Trophoblast cell (in vitro differentiated cells and primary cell): ENCODE measurements at regions not wholly inside any gene's neighbourhood (a gene's known extent, or its start where the extent isn't known, plus 50 kb on each side); places are given as distances from the start of the nearest gene placed in this dataset.

Source experiments
- DNase-seq, 2 donors: peaks; one replicate each; pipeline ENCODE4 v3.0.0-alpha.2; 2016
- H2AFZ ChIP-seq: 2 replicates; pipeline ENCODE4 v1.6.1; 2013; ENCODE audit warnings: low read length, moderate library complexity, mild to moderate bottlenecking; ENCODE audit not compliant: insufficient read depth, poor library complexity
- H2AK5ac ChIP-seq: 2 replicates; pipeline ENCODE4 v1.6.1; 2013; ENCODE audit warnings: mild to moderate bottlenecking, low read length
- H2BK120ac ChIP-seq: 2 replicates; pipeline ENCODE4 v1.6.1; 2013; ENCODE audit warnings: low read length, mild to moderate bottlenecking, moderate library complexity; ENCODE audit not compliant: insufficient read depth, poor library complexity
- H2BK12ac ChIP-seq: 2 replicates; pipeline ENCODE4 v1.6.1; 2013; ENCODE audit warnings: mild to moderate bottlenecking, low read length, moderate library complexity
- H2BK5ac ChIP-seq: 2 replicates; pipeline ENCODE4 v1.6.1; 2013; ENCODE audit warnings: low read length, low read depth, moderate library complexity, mild to moderate bottlenecking; ENCODE audit not compliant: poor library complexity
- H3K14ac ChIP-seq: 2 replicates; pipeline ENCODE4 v1.6.1; 2013; ENCODE audit warnings: mild to moderate bottlenecking, low read length
- H3K18ac ChIP-seq: 2 replicates; pipeline ENCODE4 v1.6.1; 2013; ENCODE audit warnings: mild to moderate bottlenecking, low read length
- H3K23ac ChIP-seq: 2 replicates; pipeline ENCODE4 v1.6.1; 2013; ENCODE audit warnings: low read length
- H3K27ac ChIP-seq: 2 replicates; pipeline ENCODE4 v1.5.1; 2013; ENCODE audit warnings: low read depth, mild to moderate bottlenecking, inconsistent platforms, low read length, moderate library complexity
- H3K27me3 ChIP-seq: 2 replicates; pipeline ENCODE4 v1.6.1; 2013; ENCODE audit warnings: inconsistent platforms, mild to moderate bottlenecking, low read length, moderate library complexity; ENCODE audit not compliant: insufficient read depth
- H3K36me3 ChIP-seq, 2 experiments: 1 replicate in 1 of 2; 2 replicates in 1 of 2; pipeline ENCODE4 v1.6.1; 2013; ENCODE audit warnings: low read length in 2 of 2, mild to moderate bottlenecking in 2 of 2, moderate library complexity in 1 of 2; ENCODE audit not compliant: insufficient read depth in 2 of 2, control insufficient read depth in 1 of 2
- H3K4ac ChIP-seq: 2 replicates; pipeline ENCODE4 v1.6.1; 2013; ENCODE audit warnings: low read depth, mild to moderate bottlenecking, low read length, moderate library complexity
- H3K4me1 ChIP-seq, 2 experiments: 1 replicate in 1 of 2; 2 replicates in 1 of 2; pipeline ENCODE4 v1.6.1; 2013; ENCODE audit warnings: low read length in 2 of 2, mild to moderate bottlenecking in 2 of 2, moderate library complexity in 1 of 2; ENCODE audit not compliant: insufficient read depth in 2 of 2, control insufficient read depth in 1 of 2
- H3K4me2 ChIP-seq: 2 replicates; pipeline ENCODE4 v1.6.1; 2013; ENCODE audit warnings: inconsistent platforms, mild to moderate bottlenecking, low read length, moderate library complexity
- H3K4me3 ChIP-seq: 2 replicates; pipeline ENCODE4 v1.5.1; 2013; ENCODE audit warnings: mild to moderate bottlenecking, low read depth, low read length, inconsistent platforms
- H3K79me1 ChIP-seq: one replicate; pipeline ENCODE4 v1.6.1; 2013; ENCODE audit warnings: low read length
- H3K79me2 ChIP-seq: 2 replicates; pipeline ENCODE4 v1.6.1; 2013; ENCODE audit warnings: low read length, mild to moderate bottlenecking; ENCODE audit not compliant: control insufficient read depth, insufficient read depth, poor library complexity
- H3K9ac ChIP-seq: 2 replicates; pipeline ENCODE4 v1.6.1; 2013; ENCODE audit warnings: mild to moderate bottlenecking, low read length
- H3K9me3 ChIP-seq: 2 replicates; pipeline ENCODE4 v1.6.1; 2013; ENCODE audit warnings: low read depth, mild to moderate bottlenecking, control low read depth, inconsistent platforms, low read length; ENCODE audit not compliant: insufficient read depth
- H4K12ac ChIP-seq: 2 replicates; pipeline ENCODE4 v1.6.1; 2013; ENCODE audit warnings: low read depth, mild to moderate bottlenecking, low read length, moderate library complexity
- H4K8ac ChIP-seq: 2 replicates; pipeline ENCODE4 v1.6.1; 2013; ENCODE audit warnings: low read depth, mild to moderate bottlenecking, low read length, moderate library complexity
- H4K91ac ChIP-seq: one replicate; pipeline ENCODE4 v1.6.1; 2013; ENCODE audit warnings: low read depth, mild to moderate bottlenecking, low read length, moderate library complexity
- WGBS: extraction: QIAGEN DNeasy Blood & Tissue Kit; methylation state at CpG from one replicate; pipeline ENCODE4 v1.1.7; 2013; ENCODE audit warnings: missing lambda C conversion rate; ENCODE audit not compliant: insufficient read length, insufficient coverage; ENCODE audit errors: extremely low coverage; 5-methylcytosine and 5-hydroxymethylcytosine counted together

GRCh38 chr6:129946439-129947140 lies 71.8 kb upstream of the L3MBTL3 start:
- Histone ChIP-seq H3K14ac (no peak overlapping the region), H4K12ac (no peak overlapping the region), H2BK5ac (no peak overlapping the region), H3K27me3 (no peaks in the 10 kb centered on the region), H4K8ac (peak overlapping the region; percentile 28), H3K79me1 (peaks cover 4% of the 10 kb centered on the region), H2AK5ac (peak overlapping the region; percentile 83), H4K91ac (peak overlapping the region; percentile 47), H3K36me3 (no peaks in the 10 kb centered on the region), H3K4ac (no peak overlapping the region), H3K4me1 (peaks cover 3 to 6% of the 10 kb centered on the region in 2 experiments), H2AFZ (no peak overlapping the region), H3K27ac (no peak overlapping the region), H3K23ac (no peak overlapping the region), H3K9me3 (no peaks in the 10 kb centered on the region), H3K9ac (no peak overlapping the region), H3K18ac (no peak overlapping the region), H3K4me3 (no peak overlapping the region), H3K4me2 (no peak overlapping the region), H2BK120ac (peak overlapping the region; percentile 66), H3K79me2 (no peaks in the 10 kb centered on the region), H2BK12ac (peak overlapping the region; percentile 89)
- DNase-seq, result peak in 1 of 2 donors; percentile 36
- no CpG with 5 or more reads among the region's 9 CpGs for WGBS

GRCh38 chr6:129943637-129944271 lies 74.6 kb upstream of the L3MBTL3 start:
- Histone ChIP-seq H3K79me1 (peaks cover 4% of the 10 kb centered on the region), H3K4me3 (no peak overlapping the region), H3K4ac (no peak overlapping the region), H3K27ac (no peak overlapping the region), H4K8ac (no peak overlapping the region), H3K4me1 (peaks cover 3 to 6% of the 10 kb centered on the region in 2 experiments), H4K91ac (no peak overlapping the region), H3K9ac (no peak overlapping the region), H4K12ac (no peak overlapping the region), H3K36me3 (no peaks in the 10 kb centered on the region), H3K23ac (no peak overlapping the region), H3K18ac (no peak overlapping the region), H3K9me3 (no peaks in the 10 kb centered on the region), H3K4me2 (no peak overlapping the region), H2BK120ac (no peak overlapping the region), H2BK5ac (no peak overlapping the region), H3K79me2 (no peaks in the 10 kb centered on the region), H2BK12ac (no peak overlapping the region), H2AK5ac (no peak overlapping the region), H3K14ac (no peak overlapping the region), H3K27me3 (no peaks in the 10 kb centered on the region), H2AFZ (no peak overlapping the region)
- no CpG with 5 or more reads among the region's 11 CpGs for WGBS
- DNase-seq, result no peak

GRCh38 chr6:129940454-129941195 lies 77.8 kb upstream of the L3MBTL3 start:
- no peak overlapping the region for H3K4me3 ChIP-seq
- H3K4ac ChIP-seq, result no peak overlapping the region
- no peak overlapping the region for H3K18ac ChIP-seq
- H2BK5ac ChIP-seq, result no peak overlapping the region
- no peak overlapping the region for H4K91ac ChIP-seq
- no peak overlapping the region for H2BK12ac ChIP-seq
- H4K8ac ChIP-seq, result no peak overlapping the region
- H3K4me1 ChIP-seq, result no peaks in the 10 kb centered on the region
- H3K23ac ChIP-seq, result no peak overlapping the region
- no peaks in the 10 kb centered on the region for H3K79me1 ChIP-seq
- no peak overlapping the region for H4K12ac ChIP-seq
- DNase-seq, result no peak
- no peak overlapping the region for H2BK120ac ChIP-seq
- H3K9ac ChIP-seq, result no peak overlapping the region
- no peak overlapping the region for H3K27ac ChIP-seq
- no peaks in the 10 kb centered on the region for H3K9me3 ChIP-seq
- H3K27me3 ChIP-seq, result no peaks in the 10 kb centered on the region
- no peaks in the 10 kb centered on the region for H3K79me2 ChIP-seq
- no peak overlapping the region for H3K4me2 ChIP-seq
- no peak overlapping the region for H2AK5ac ChIP-seq
- no CpG with 5 or more reads among the region's 6 CpGs for WGBS
- no peaks in the 10 kb centered on the region for H3K36me3 ChIP-seq
- H2AFZ ChIP-seq, result no peak overlapping the region
- H3K14ac ChIP-seq, result no peak overlapping the region

GRCh38 chr6:129938249-129939020 lies 77.3 kb upstream of the TMEM244 start:
- Histone ChIP-seq H3K4me1 (no peaks in the 10 kb centered on the region), H2AFZ (no peak overlapping the region), H3K18ac (no peak overlapping the region), H3K14ac (no peak overlapping the region), H4K8ac (no peak overlapping the region), H3K23ac (no peak overlapping the region), H3K79me2 (no peaks in the 10 kb centered on the region), H2BK5ac (no peak overlapping the region), H3K4ac (no peak overlapping the region), H3K36me3 (no peaks in the 10 kb centered on the region), H3K9me3 (no peaks in the 10 kb centered on the region), H3K27ac (no peak overlapping the region), H3K9ac (no peak overlapping the region), H3K4me2 (no peak overlapping the region), H3K79me1 (no peaks in the 10 kb centered on the region), H4K12ac (no peak overlapping the region), H3K27me3 (no peaks in the 10 kb centered on the region), H3K4me3 (no peak overlapping the region), H2AK5ac (no peak overlapping the region), H4K91ac (no peak overlapping the region), H2BK120ac (no peak overlapping the region), H2BK12ac (no peak overlapping the region)
- DNase-seq, result peak in 1 of 2 donors; percentile 61
- WGBS, result no CpG with 5 or more reads among the region's 8 CpGs
